HepG2 (cell line): ENCODE measurements at regions not wholly inside any gene's neighbourhood (a gene's known extent, or its start where the extent isn't known, plus 50 kb on each side); places are given as distances from the start of the nearest gene placed in this dataset.

ENCODE experiments used
- AKAP8 ChIP-seq: sonication (generic); formaldehyde crosslinking; IDR thresholded peaks from 2 replicates; pipeline ENCODE4 v1.5.1; 2020; ENCODE audit warnings: mild to moderate bottlenecking, missing genetic modification reagents
- BCL6 ChIP-seq: IDR thresholded peaks from 2 replicates; pipeline ENCODE4 v1.6.1; 2016; ENCODE audit warnings: missing genetic modification reagents, missing compliant biosample characterization
- FOXO4 ChIP-seq: sonication (generic); formaldehyde crosslinking; conservative IDR thresholded peaks from 2 replicates; pipeline ENCODE4 v1.8.1; 2023; ENCODE audit warnings: missing genetic modification reagents
- HINFP ChIP-seq: sonication (generic); formaldehyde crosslinking; IDR thresholded peaks from 2 replicates; pipeline ENCODE4 v1.4.0; 2020; ENCODE audit warnings: low read depth, mild to moderate bottlenecking, missing genetic modification reagents
- MYC ChIP-seq: sonication (generic); formaldehyde crosslinking; IDR thresholded peaks from 2 replicates; pipeline ENCODE4 v1.9.0; 2021; ENCODE audit warnings: missing genetic modification reagents, borderline replicate concordance
- POLR2A ChIP-seq, 2 experiments: IDR thresholded peaks; 2 replicates each; pipeline ENCODE4 v1.6.1; 2011; ENCODE audit warnings: low read depth in 2 of 2, low read length in 2 of 2, mild to moderate bottlenecking in 1 of 2, moderate library complexity in 1 of 2; ENCODE audit not compliant: insufficient read depth in 1 of 2
- RELA ChIP-seq: sonication (generic); formaldehyde crosslinking; IDR thresholded peaks from 2 replicates; pipeline ENCODE4 v1.4.0; 2020; ENCODE audit warnings: missing genetic modification reagents
- TF ChIP-seq, protein P1 (sequence below): sonication (generic); formaldehyde crosslinking; IDR thresholded peaks from 2 replicates; pipeline ENCODE4 v1.5.0; 2020; ENCODE audit warnings: mild to moderate bottlenecking, missing genetic modification reagents, moderate library complexity

- TF ChIP-seq RELA (CRISPR knock-in tag) (no peak), FOXO4 (CRISPR knock-in tag) (no peak), BCL6 (CRISPR knock-in tag) (no peak), MYC (CRISPR knock-in tag) (no peak), POLR2A (IDR thresholded peaks at IDR 0.05; ENCODE audit: insufficient read depth in 1 of 2, low read depth in 2 of 2, low read length in 2 of 2) (no peak), AKAP8 (CRISPR knock-in tag) (no peak), HINFP (no peak)
- TF ChIP-seq, protein P1, sequence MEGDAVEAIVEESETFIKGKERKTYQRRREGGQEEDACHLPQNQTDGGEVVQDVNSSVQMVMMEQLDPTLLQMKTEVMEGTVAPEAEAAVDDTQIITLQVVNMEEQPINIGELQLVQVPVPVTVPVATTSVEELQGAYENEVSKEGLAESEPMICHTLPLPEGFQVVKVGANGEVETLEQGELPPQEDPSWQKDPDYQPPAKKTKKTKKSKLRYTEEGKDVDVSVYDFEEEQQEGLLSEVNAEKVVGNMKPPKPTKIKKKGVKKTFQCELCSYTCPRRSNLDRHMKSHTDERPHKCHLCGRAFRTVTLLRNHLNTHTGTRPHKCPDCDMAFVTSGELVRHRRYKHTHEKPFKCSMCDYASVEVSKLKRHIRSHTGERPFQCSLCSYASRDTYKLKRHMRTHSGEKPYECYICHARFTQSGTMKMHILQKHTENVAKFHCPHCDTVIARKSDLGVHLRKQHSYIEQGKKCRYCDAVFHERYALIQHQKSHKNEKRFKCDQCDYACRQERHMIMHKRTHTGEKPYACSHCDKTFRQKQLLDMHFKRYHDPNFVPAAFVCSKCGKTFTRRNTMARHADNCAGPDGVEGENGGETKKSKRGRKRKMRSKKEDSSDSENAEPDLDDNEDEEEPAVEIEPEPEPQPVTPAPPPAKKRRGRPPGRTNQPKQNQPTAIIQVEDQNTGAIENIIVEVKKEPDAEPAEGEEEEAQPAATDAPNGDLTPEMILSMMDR (CRISPR knock-in tag): no peak
Observed at GRCh38 chr12:131617596-131618302, 93.1 kb upstream of the SFSWAP start.
